Activated CD4-positive, alpha-beta memory T cell treated with anti-CD3 and anti-CD28 coated beads for 36 hours (primary cell): ENCODE measurements at regions not wholly inside any gene's neighbourhood (a gene's known extent, or its start where the extent isn't known, plus 50 kb on each side); places are given as distances from the start of the nearest gene placed in this dataset.

Experiments
- CTCF ChIA-PET: fragments of 350-600 bp; sonication (Branson Sonifier 250); formaldehyde crosslinking; loops from one replicate; lab custom pipeline; 2021; ENCODE audit warnings: antibody characterized with exemption, inconsistent platforms; lab: Charles Lee
- POLR2A ChIA-PET: fragments of 350-600 bp; sonication (Branson Sonifier 250); formaldehyde crosslinking; loops from one replicate; lab custom pipeline; 2021; ENCODE audit warnings: antibody characterized with exemption; lab: Charles Lee
- DNase-seq: peaks from one replicate; pipeline ENCODE4 v3.0.0-alpha.2; 2020
- H3K27ac Mint-ChIP-seq: one replicate; pipeline ENCODE4 v1.8.0; 2021; ENCODE audit warnings: mixed read lengths
- H3K27me3 Mint-ChIP-seq: one replicate; pipeline ENCODE4 v1.8.0; 2021; ENCODE audit warnings: mixed read lengths
- H3K36me3 Mint-ChIP-seq: one replicate; pipeline ENCODE4 v1.8.0; 2021; ENCODE audit warnings: mixed read lengths
- H3K4me1 Mint-ChIP-seq: one replicate; pipeline ENCODE4 v1.8.0; 2021; ENCODE audit warnings: low read depth, mixed read lengths
- H3K4me3 Mint-ChIP-seq: one replicate; pipeline ENCODE4 v1.8.0; 2021; ENCODE audit warnings: mild to moderate bottlenecking, mixed read lengths
- H3K9me3 Mint-ChIP-seq: one replicate; pipeline ENCODE4 v1.8.0; 2021; ENCODE audit warnings: mixed read lengths
- intact Hi-C: fragments of 100-400 bp; cut with micrococcal nuclease; formaldehyde crosslinking; loops from one replicate; pipeline ENCODE4 v1.15.1; 2023

- H3K27me3 Mint-ChIP-seq = peaks cover 10% of the 10 kb centered on the region
- ChIA-PET POLR2A (no interaction called here), CTCF (interaction anchor here (0.6 kb wide), 1 partner anchor 45 kb away, joined by 3 read pairs; no protein-coding TSS in a partner anchor)
- no peak overlapping the region for H3K4me3 Mint-ChIP-seq
- H3K9me3 Mint-ChIP-seq = no peaks in the 10 kb centered on the region
- H3K27ac Mint-ChIP-seq = no peak overlapping the region
- no peak for DNase-seq
- no peaks in the 10 kb centered on the region for H3K4me1 Mint-ChIP-seq
- H3K36me3 Mint-ChIP-seq = no peaks in the 10 kb centered on the region
- intact Hi-C loops = no loop called here
Observed at GRCh38 chr1:157407367-157407766, 144.9 kb downstream of the FCRL5 start.

GRCh38 chr1:157405662-157406061, 146.7 kb downstream of the FCRL5 start:
- no peaks in the 10 kb centered on the region for H3K9me3 Mint-ChIP-seq
- ChIA-PET POLR2A (no interaction called here), CTCF (interaction anchor here (0.6 to 1.8 kb wide), 2 partner anchors 35 to 41 kb away, joined by 3 to 6 read pairs; no protein-coding TSS in a partner anchor)
- no peaks in the 10 kb centered on the region for H3K4me1 Mint-ChIP-seq
- no peaks in the 10 kb centered on the region for H3K36me3 Mint-ChIP-seq
- intact Hi-C loops = no loop called here
- H3K27me3 Mint-ChIP-seq = peaks cover 20% of the 10 kb centered on the region
- no peak overlapping the region for H3K4me3 Mint-ChIP-seq
- no peak overlapping the region for H3K27ac Mint-ChIP-seq
- no peak for DNase-seq

GRCh38 chr1:157404614-157405013, 147.7 kb downstream of the FCRL5 start:
- H3K4me3 Mint-ChIP-seq = no peak overlapping the region
- H3K36me3 Mint-ChIP-seq = no peaks in the 10 kb centered on the region
- H3K4me1 Mint-ChIP-seq = no peaks in the 10 kb centered on the region
- peaks cover 18% of the 10 kb centered on the region for H3K27me3 Mint-ChIP-seq
- intact Hi-C loops = no loop called here
- CTCF ChIA-PET = interaction anchor here (1.8 kb wide), 1 partner anchor 34 kb away, joined by 6 read pairs; no protein-coding TSS in a partner anchor
- POLR2A ChIA-PET = no interaction called here
- no peak overlapping the region for H3K27ac Mint-ChIP-seq
- DNase-seq = no peak
- no peaks in the 10 kb centered on the region for H3K9me3 Mint-ChIP-seq

GRCh38 chr1:157404063-157404501, 148.2 kb downstream of the FCRL5 start:
- no peak overlapping the region for H3K4me3 Mint-ChIP-seq
- H3K9me3 Mint-ChIP-seq = no peaks in the 10 kb centered on the region
- H3K4me1 Mint-ChIP-seq = no peaks in the 10 kb centered on the region
- no peak overlapping the region for H3K27ac Mint-ChIP-seq
- CTCF ChIA-PET = no interaction called here
- intact Hi-C loops = no loop called here
- no peak for DNase-seq
- no peaks in the 10 kb centered on the region for H3K36me3 Mint-ChIP-seq
- peaks cover 18% of the 10 kb centered on the region for H3K27me3 Mint-ChIP-seq
- POLR2A ChIA-PET = no interaction called here

GRCh38 chr1:157403608-157404007, 148.7 kb downstream of the FCRL5 start:
- Mint-ChIP-seq H3K9me3 (no peaks in the 10 kb centered on the region), H3K27me3 (peaks cover 23% of the 10 kb centered on the region), H3K27ac (no peak overlapping the region), H3K4me3 (no peak overlapping the region), H3K36me3 (no peaks in the 10 kb centered on the region), H3K4me1 (no peaks in the 10 kb centered on the region)
- ChIA-PET CTCF (no interaction called here), POLR2A (no interaction called here)
- no peak for DNase-seq
- intact Hi-C loops = no loop called here

- ChIA-PET POLR2A (no interaction called here), CTCF (no interaction called here)
- H3K9me3 Mint-ChIP-seq = no peaks in the 10 kb centered on the region
- H3K27me3 Mint-ChIP-seq = peaks cover 23% of the 10 kb centered on the region
- no peak overlapping the region for H3K27ac Mint-ChIP-seq
- no peak for DNase-seq
- no peaks in the 10 kb centered on the region for H3K4me1 Mint-ChIP-seq
- intact Hi-C loops = no loop called here
- H3K4me3 Mint-ChIP-seq = no peak overlapping the region
- H3K36me3 Mint-ChIP-seq = no peaks in the 10 kb centered on the region
Observed at GRCh38 chr1:157403203-157403602, 149.1 kb downstream of the FCRL5 start.

GRCh38 chr1:157400766-157401165, 151.5 kb downstream of the FCRL5 start:
- Mint-ChIP-seq H3K9me3 (no peaks in the 10 kb centered on the region), H3K27me3 (peaks cover 31% of the 10 kb centered on the region), H3K36me3 (no peaks in the 10 kb centered on the region), H3K4me3 (no peak overlapping the region), H3K4me1 (no peaks in the 10 kb centered on the region), H3K27ac (no peak overlapping the region)
- CTCF ChIA-PET = no interaction called here
- POLR2A ChIA-PET = no interaction called here
- no peak for DNase-seq
- intact Hi-C loops = no loop called here

- ChIA-PET POLR2A (no interaction called here), CTCF (no interaction called here)
- Mint-ChIP-seq H3K4me3 (no peak overlapping the region), H3K27me3 (peaks cover 31% of the 10 kb centered on the region), H3K9me3 (no peaks in the 10 kb centered on the region), H3K4me1 (no peaks in the 10 kb centered on the region), H3K36me3 (no peaks in the 10 kb centered on the region), H3K27ac (no peak overlapping the region)
- no peak for DNase-seq
- intact Hi-C loops = no loop called here
Observed at GRCh38 chr1:157399984-157400382, 152.3 kb downstream of the FCRL5 start.

- Mint-ChIP-seq H3K4me3 (no peak overlapping the region), H3K27me3 (peaks cover 31% of the 10 kb centered on the region), H3K36me3 (no peaks in the 10 kb centered on the region), H3K9me3 (no peaks in the 10 kb centered on the region), H3K27ac (no peak overlapping the region), H3K4me1 (no peaks in the 10 kb centered on the region)
- DNase-seq = no peak
- ChIA-PET CTCF (no interaction called here), POLR2A (no interaction called here)
- intact Hi-C loops = no loop called here
Observed at GRCh38 chr1:157399343-157399983, 152.9 kb downstream of the FCRL5 start.

GRCh38 chr1:157390651-157391050, 161.7 kb downstream of the FCRL5 start:
- CTCF ChIA-PET = no interaction called here
- Mint-ChIP-seq H3K27ac (no peak overlapping the region), H3K36me3 (no peaks in the 10 kb centered on the region), H3K9me3 (no peaks in the 10 kb centered on the region), H3K4me3 (no peak overlapping the region), H3K4me1 (no peaks in the 10 kb centered on the region), H3K27me3 (peaks cover 22% of the 10 kb centered on the region)
- intact Hi-C loops = no loop called here
- DNase-seq = no peak
- POLR2A ChIA-PET = no interaction called here

- H3K9me3 Mint-ChIP-seq = no peaks in the 10 kb centered on the region
- no peak for DNase-seq
- intact Hi-C loops = no loop called here
- H3K4me3 Mint-ChIP-seq = no peak overlapping the region
- H3K27me3 Mint-ChIP-seq = peaks cover 17% of the 10 kb centered on the region
- no peaks in the 10 kb centered on the region for H3K4me1 Mint-ChIP-seq
- no peaks in the 10 kb centered on the region for H3K36me3 Mint-ChIP-seq
- POLR2A ChIA-PET = no interaction called here
- CTCF ChIA-PET = interaction anchor here (1.0 kb wide), 1 partner anchor 17 kb away, joined by 4 read pairs; no protein-coding TSS in a partner anchor
- no peak overlapping the region for H3K27ac Mint-ChIP-seq
Observed at GRCh38 chr1:157388057-157388456, 164.3 kb downstream of the FCRL5 start.

- DNase-seq = no peak
- Mint-ChIP-seq H3K9me3 (no peaks in the 10 kb centered on the region), H3K36me3 (no peaks in the 10 kb centered on the region), H3K27ac (no peak overlapping the region), H3K4me3 (no peak overlapping the region), H3K27me3 (peaks cover 11% of the 10 kb centered on the region), H3K4me1 (no peaks in the 10 kb centered on the region)
- ChIA-PET POLR2A (interaction anchor here (0.8 kb wide), 1 partner anchor 540 kb away, joined by 3 read pairs; no protein-coding TSS in a partner anchor), CTCF (interaction anchor here (1.8 kb wide), 2 partner anchors 13 to 21 kb away, joined by 5 read pairs; no protein-coding TSS in a partner anchor)
- intact Hi-C loops = no loop called here
Observed at GRCh38 chr1:157384258-157384657, 168.1 kb downstream of the FCRL5 start.

GRCh38 chr1:157382351-157382750, 170.0 kb downstream of the FCRL5 start:
- Mint-ChIP-seq H3K36me3 (no peaks in the 10 kb centered on the region), H3K9me3 (no peaks in the 10 kb centered on the region), H3K4me3 (no peak overlapping the region), H3K27me3 (peaks cover 14% of the 10 kb centered on the region), H3K4me1 (no peaks in the 10 kb centered on the region), H3K27ac (no peak overlapping the region)
- ChIA-PET CTCF (no interaction called here), POLR2A (no interaction called here)
- no peak for DNase-seq
- intact Hi-C loops = no loop called here
